Astrocyte of the spinal cord (primary cell): ENCODE measurements at regions not wholly inside any gene's neighbourhood (a gene's known extent, or its start where the extent isn't known, plus 50 kb on each side); places are given as distances from the start of the nearest gene placed in this dataset.

Source experiments
- DNase-seq: peaks from one replicate; pipeline ENCODE4 v3.0.0; 2011; ENCODE audit warnings: low read depth, low spot score
- H3K4me3 ChIP-seq: 2 replicates; pipeline ENCODE4 v1.5.1; 2011; ENCODE audit warnings: low read depth, mild to moderate bottlenecking, low read length, moderate library complexity
- CTCF ChIP-seq: IDR thresholded peaks from 2 replicates; pipeline ENCODE4 v1.5.1; 2012; ENCODE audit warnings: low read depth, mild to moderate bottlenecking, low read length, inconsistent platforms
- in situ Hi-C: cut with HindIII; loops from 2 replicates; pipeline ENCODE4 v1.10.0; 2017; ENCODE audit warnings: low sequenced_read_pairs

GRCh38 chr2:10514273-10514672, 66.1 kb upstream of the ODC1 start:
- in situ Hi-C loops, result no loop called here
- no peak overlapping the region for H3K4me3 ChIP-seq
- TF ChIP-seq CTCF, result no peak
- no peak for DNase-seq

GRCh38 chr2:10513201-10513600, 65.1 kb upstream of the ODC1 start:
- no peak overlapping the region for H3K4me3 ChIP-seq
- in situ Hi-C loops, result no loop called here
- no peak for TF ChIP-seq CTCF
- DNase-seq, result no peak

GRCh38 chr2:10508038-10508437, 59.9 kb upstream of the ODC1 start:
- in situ Hi-C loops, result no loop called here
- DNase-seq, result no peak
- H3K4me3 ChIP-seq, result no peak overlapping the region
- TF ChIP-seq CTCF, result no peak

GRCh38 chr2:10507106-10507505, 59.0 kb upstream of the ODC1 start:
- TF ChIP-seq CTCF, result no peak
- in situ Hi-C loops, result no loop called here
- DNase-seq, result no peak
- H3K4me3 ChIP-seq, result no peak overlapping the region

DNA sequence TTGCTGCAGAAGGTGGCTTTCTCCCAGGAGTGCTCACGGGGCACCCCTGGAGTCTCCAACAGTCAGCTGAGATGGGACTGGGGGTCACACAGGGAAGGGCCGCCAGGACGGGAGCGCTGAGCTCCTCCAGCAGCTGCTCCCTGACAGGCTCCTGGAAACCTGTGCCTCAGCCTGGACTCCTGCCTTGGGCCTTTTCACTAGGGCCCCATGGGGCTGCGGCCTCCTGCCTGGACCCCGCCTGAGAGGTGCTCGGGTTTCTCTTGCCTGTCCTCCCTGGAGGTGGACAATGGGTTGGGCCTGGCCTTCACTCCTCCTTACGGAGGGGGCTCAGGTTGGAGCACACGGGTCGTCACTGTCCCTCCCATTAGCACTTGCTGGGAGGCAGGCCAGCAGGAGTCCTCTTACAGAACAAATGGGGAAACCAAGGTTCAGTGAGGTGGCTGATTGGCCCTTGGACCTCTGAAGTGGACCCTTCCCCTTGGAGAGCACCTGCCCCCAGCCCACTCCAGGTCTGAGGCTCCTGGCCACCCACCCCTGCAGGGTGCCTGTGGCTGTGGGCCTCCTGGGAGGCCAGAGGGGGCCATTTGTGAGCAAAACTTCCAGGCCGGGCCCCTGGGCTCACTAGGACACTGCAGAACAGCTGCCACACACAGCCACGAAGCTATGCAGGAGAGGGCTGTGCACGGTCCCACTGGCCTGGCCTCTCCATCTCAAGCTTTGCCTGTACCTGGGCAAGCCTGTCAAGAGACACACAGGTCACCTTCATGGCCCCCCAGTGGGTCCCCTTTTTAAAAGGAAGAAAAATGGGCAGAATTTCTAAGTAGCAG, 57.1 kb upstream of the ODC1 start:
- no peak for DNase-seq
- in situ Hi-C loops, result no loop called here
- no peak overlapping the region for H3K4me3 ChIP-seq
- no peak for TF ChIP-seq CTCF

DNA sequence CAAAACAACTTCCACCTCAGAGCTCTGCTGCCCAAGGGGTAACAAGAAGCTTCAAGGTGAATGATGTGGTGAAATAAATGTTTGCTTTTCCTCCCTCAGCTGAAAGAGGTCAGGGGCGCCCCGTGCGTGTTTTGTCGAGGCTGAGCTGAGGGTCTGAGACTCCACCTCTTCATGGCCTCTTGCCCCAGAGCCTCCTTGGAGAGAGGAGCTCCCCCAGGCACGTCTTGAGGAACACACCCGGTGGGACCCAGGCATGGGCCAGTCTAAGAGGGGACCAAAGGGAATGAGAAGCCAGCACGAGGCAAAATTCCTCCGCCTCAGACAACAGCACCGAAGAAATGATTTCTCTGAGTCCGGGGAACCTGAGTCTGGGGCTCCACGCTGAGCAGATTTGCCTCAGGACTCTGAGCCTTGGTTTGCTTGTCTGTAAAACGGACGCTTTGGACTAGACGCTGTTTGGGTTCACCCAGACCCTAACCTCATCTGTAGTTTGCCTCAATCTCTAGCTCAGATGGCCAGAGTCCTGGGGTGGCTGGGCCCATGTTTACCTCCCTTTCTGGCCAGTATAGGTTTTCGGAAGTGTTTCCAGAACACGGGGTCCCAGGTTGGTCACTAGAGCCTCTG, 56.4 kb upstream of the ODC1 start:
- H3K4me3 ChIP-seq, result no peak overlapping the region
- no peak for DNase-seq
- TF ChIP-seq CTCF, result no peak
- in situ Hi-C loops, result no loop called here
